ENCODE measurements at regions not wholly inside any gene's neighbourhood (a gene's known extent, or its start where the extent isn't known, plus 50 kb on each side); places are given as distances from the start of the nearest gene placed in this dataset.

DNA sequence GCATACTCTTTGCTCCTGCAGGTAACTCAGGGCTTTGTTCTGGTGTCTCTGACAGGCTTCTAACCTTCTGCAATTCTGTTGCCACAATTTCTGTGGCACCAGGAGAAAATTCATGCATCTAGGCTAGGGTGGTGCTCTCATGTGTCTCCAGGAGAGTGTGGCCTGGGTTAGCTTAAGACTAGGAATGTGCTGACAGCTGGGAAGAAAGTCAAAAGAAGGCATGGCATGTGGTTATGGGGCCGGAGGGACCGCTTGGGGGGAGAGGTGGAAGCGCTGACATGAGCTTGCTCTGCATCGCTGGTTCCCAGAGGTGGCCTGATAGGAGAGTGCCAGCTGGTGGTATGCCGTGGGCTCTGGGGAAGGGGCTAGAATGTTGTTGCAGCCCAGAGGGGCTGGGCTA lies 173.3 kb upstream of the TNP1 start:
- Histone ChIP-seq H3K36me3 (ENCODE audit: control insufficient read depth in 2 of 2, extremely low read depth in 1 of 2, insufficient read depth in 2 of 2, low read length in 2 of 2) (no peaks in the 10 kb centered on the region), H3K4me1 (ENCODE audit: control insufficient read depth, extremely low read depth, insufficient read depth, low read length) (peaks cover 20% of the 10 kb centered on the region), H3K9ac (ENCODE audit: control insufficient read depth, extremely low read depth, insufficient read depth, low read length) (no peak overlapping the region), H4K20me1 (ENCODE audit: control insufficient read depth, extremely low read depth, insufficient read depth, low read length) (no peaks in the 10 kb centered on the region), H3K27me3 (ENCODE audit: control insufficient read depth, extremely low read depth, insufficient read depth, low read length) (no peaks in the 10 kb centered on the region), H3K79me2 (ENCODE audit: control insufficient read depth, insufficient read depth, low read length) (no peaks in the 10 kb centered on the region), H3K4me3 (ENCODE audit: control insufficient read depth in 2 of 3, extremely low read depth in 1 of 3, insufficient read depth in 2 of 3, low read depth in 1 of 3, low read length in 3 of 3) (no peak overlapping the region), H3K9me3 (ENCODE audit: control insufficient read depth, low read depth, low read length) (no peaks in the 10 kb centered on the region), H3K4me2 (ENCODE audit: control insufficient read depth, extremely low read depth, insufficient read depth, low read depth, low read length) (no peak overlapping the region), H2AFZ (ENCODE audit: control insufficient read depth, low read length) (no peak overlapping the region), H3K27ac (ENCODE audit: control insufficient read depth, insufficient read depth, low read length) (no peak overlapping the region), H3K9me1 (ENCODE audit: control insufficient read depth, extremely low read depth, insufficient read depth, low read length) (no peaks in the 10 kb centered on the region)
- dilution Hi-C loops (cut with MboI; ENCODE audit: extremely low pct_ligation_motif_present, low sequenced_read_pairs): no loop called here
- no peak for FAIRE-seq
- TF ChIP-seq, protein P1, sequence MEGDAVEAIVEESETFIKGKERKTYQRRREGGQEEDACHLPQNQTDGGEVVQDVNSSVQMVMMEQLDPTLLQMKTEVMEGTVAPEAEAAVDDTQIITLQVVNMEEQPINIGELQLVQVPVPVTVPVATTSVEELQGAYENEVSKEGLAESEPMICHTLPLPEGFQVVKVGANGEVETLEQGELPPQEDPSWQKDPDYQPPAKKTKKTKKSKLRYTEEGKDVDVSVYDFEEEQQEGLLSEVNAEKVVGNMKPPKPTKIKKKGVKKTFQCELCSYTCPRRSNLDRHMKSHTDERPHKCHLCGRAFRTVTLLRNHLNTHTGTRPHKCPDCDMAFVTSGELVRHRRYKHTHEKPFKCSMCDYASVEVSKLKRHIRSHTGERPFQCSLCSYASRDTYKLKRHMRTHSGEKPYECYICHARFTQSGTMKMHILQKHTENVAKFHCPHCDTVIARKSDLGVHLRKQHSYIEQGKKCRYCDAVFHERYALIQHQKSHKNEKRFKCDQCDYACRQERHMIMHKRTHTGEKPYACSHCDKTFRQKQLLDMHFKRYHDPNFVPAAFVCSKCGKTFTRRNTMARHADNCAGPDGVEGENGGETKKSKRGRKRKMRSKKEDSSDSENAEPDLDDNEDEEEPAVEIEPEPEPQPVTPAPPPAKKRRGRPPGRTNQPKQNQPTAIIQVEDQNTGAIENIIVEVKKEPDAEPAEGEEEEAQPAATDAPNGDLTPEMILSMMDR (optimal IDR thresholded peaks at IDR 0.05 in 1 of 3, IDR thresholded peaks at IDR 0.05 in 1 of 3, conservative IDR thresholded peaks at IDR 0.05 in 1 of 3; ENCODE audit: extremely low read depth in 1 of 3, insufficient read depth in 2 of 3, low read length in 3 of 3): no peak
- no peak for TF ChIP-seq EZH2 (IDR thresholded peaks at IDR 0.05; ENCODE audit: low read length)
- DNase-seq (ENCODE audit: low read depth, low spot score): no peak

DNA sequence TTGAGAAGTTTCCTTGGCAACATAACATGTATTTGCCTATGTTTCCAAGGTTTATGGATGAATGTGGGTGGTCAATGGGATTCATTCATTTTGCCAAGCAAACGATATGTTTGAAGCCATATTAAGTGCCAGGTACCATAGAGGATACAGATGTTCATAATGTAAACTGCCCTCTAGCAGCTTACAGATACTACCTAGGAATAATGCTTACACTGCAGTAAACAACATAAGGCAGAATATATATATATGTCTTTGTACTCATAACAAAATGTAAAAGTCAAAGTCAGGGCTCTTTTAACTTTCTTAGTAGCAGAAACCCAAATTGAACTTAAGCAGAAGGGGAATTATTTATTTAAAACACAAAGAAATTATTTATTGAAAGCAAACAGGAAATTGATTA lies 171.6 kb upstream of the TNP1 start:
- TF ChIP-seq, protein P1 (optimal IDR thresholded peaks at IDR 0.05 in 1 of 3, IDR thresholded peaks at IDR 0.05 in 1 of 3, conservative IDR thresholded peaks at IDR 0.05 in 1 of 3; ENCODE audit: extremely low read depth in 1 of 3, insufficient read depth in 2 of 3, low read length in 3 of 3): no peak
- no peak for TF ChIP-seq EZH2 (IDR thresholded peaks at IDR 0.05; ENCODE audit: low read length)
- no peak overlapping the region for H3K4me3 ChIP-seq (ENCODE audit: control insufficient read depth in 2 of 3, extremely low read depth in 1 of 3, insufficient read depth in 2 of 3, low read depth in 1 of 3, low read length in 3 of 3)
- no peaks in the 10 kb centered on the region for H3K27me3 ChIP-seq (ENCODE audit: control insufficient read depth, extremely low read depth, insufficient read depth, low read length)
- no peaks in the 10 kb centered on the region for H3K9me1 ChIP-seq (ENCODE audit: control insufficient read depth, extremely low read depth, insufficient read depth, low read length)
- FAIRE-seq (no peak), DNase-seq (ENCODE audit: low read depth, low spot score) (no peak)
- no peaks in the 10 kb centered on the region for H3K79me2 ChIP-seq (ENCODE audit: control insufficient read depth, insufficient read depth, low read length)
- H3K27ac ChIP-seq (ENCODE audit: control insufficient read depth, insufficient read depth, low read length): no peak overlapping the region
- H3K4me1 ChIP-seq (ENCODE audit: control insufficient read depth, extremely low read depth, insufficient read depth, low read length): peaks cover 9% of the 10 kb centered on the region
- dilution Hi-C loops (cut with MboI; ENCODE audit: extremely low pct_ligation_motif_present, low sequenced_read_pairs): no loop called here
- H3K9ac ChIP-seq (ENCODE audit: control insufficient read depth, extremely low read depth, insufficient read depth, low read length): no peak overlapping the region
- H2AFZ ChIP-seq (ENCODE audit: control insufficient read depth, low read length): no peak overlapping the region
- H3K4me2 ChIP-seq (ENCODE audit: control insufficient read depth, extremely low read depth, insufficient read depth, low read depth, low read length): no peak overlapping the region
- no peaks in the 10 kb centered on the region for H3K9me3 ChIP-seq (ENCODE audit: control insufficient read depth, low read depth, low read length)
- no peaks in the 10 kb centered on the region for H3K36me3 ChIP-seq (ENCODE audit: control insufficient read depth in 2 of 2, extremely low read depth in 1 of 2, insufficient read depth in 2 of 2, low read length in 2 of 2)
- H4K20me1 ChIP-seq (ENCODE audit: control insufficient read depth, extremely low read depth, insufficient read depth, low read length): no peaks in the 10 kb centered on the region

All from keratinocyte (primary cell).